ENCODE measurements at regions not wholly inside any gene's neighbourhood (a gene's known extent, or its start where the extent isn't known, plus 50 kb on each side); places are given as distances from the start of the nearest gene placed in this dataset.

GRCh38 chr2:39522518-39522877 lies 85.4 kb upstream of the MAP4K3 start:
- TF ChIP-seq CTCF (IDR thresholded peaks at IDR 0.05): no peak
- TF ChIP-seq POLR2A (IDR thresholded peaks at IDR 0.05): no peak

Data from prostate gland (tissue), 2 donors.